ENCODE measurements at regions not wholly inside any gene's neighbourhood (a gene's known extent, or its start where the extent isn't known, plus 50 kb on each side); places are given as distances from the start of the nearest gene placed in this dataset.

- TF ChIP-seq CTCF (conservative IDR thresholded peaks at IDR 0.05; ENCODE audit: low read length), result no peak
- Histone ChIP-seq H3K9me2 (ENCODE audit: insufficient read depth, low read length) (no peaks in the 10 kb centered on the region), H2AFZ (ENCODE audit: low read length) (no peak overlapping the region), H3K36me3 (ENCODE audit: insufficient read depth, low read length) (no peaks in the 10 kb centered on the region), H3K27ac (ENCODE audit: low read depth, low read length, poor library complexity, severe bottlenecking) (no peak overlapping the region), H3K79me2 (ENCODE audit: insufficient read depth, low read depth, low read length) (no peaks in the 10 kb centered on the region), H3K4me1 (ENCODE audit: insufficient read depth, low read length, poor library complexity, severe bottlenecking) (no peaks in the 10 kb centered on the region), H3K4me3 (ENCODE audit: low read depth, low read length, poor library complexity, severe bottlenecking) (no peak overlapping the region), H3K9me3 (ENCODE audit: low read length) (no peaks in the 10 kb centered on the region), H3K4me2 (ENCODE audit: low read length) (no peak overlapping the region), H4K20me1 (ENCODE audit: insufficient read depth, low read length) (no peaks in the 10 kb centered on the region)
- DNase-seq (ENCODE audit: low spot score), result no peak
- POLR2A ChIA-PET, result no interaction called here
- no TSS peak for BruUV-seq (replicated peaks)
- intact Hi-C loops (cut with micrococcal nuclease; ENCODE audit: unreplicated experiment), result no loop called here
- CTCF ChIA-PET (ENCODE audit: unreplicated experiment), result no interaction called here
Observed at GRCh38 chr20:63087236-63087871, 80.6 kb upstream of the BHLHE23 start.

- intact Hi-C loops (cut with micrococcal nuclease; ENCODE audit: unreplicated experiment), result no loop called here
- Histone ChIP-seq H3K9me2 (ENCODE audit: insufficient read depth, low read length) (no peaks in the 10 kb centered on the region), H4K20me1 (ENCODE audit: insufficient read depth, low read length) (no peaks in the 10 kb centered on the region), H3K4me3 (ENCODE audit: low read depth, low read length, poor library complexity, severe bottlenecking) (no peak overlapping the region), H2AFZ (ENCODE audit: low read length) (no peak overlapping the region), H3K79me2 (ENCODE audit: insufficient read depth, low read depth, low read length) (no peaks in the 10 kb centered on the region), H3K27ac (ENCODE audit: low read depth, low read length, poor library complexity, severe bottlenecking) (no peak overlapping the region), H3K36me3 (ENCODE audit: insufficient read depth, low read length) (no peaks in the 10 kb centered on the region), H3K9me3 (ENCODE audit: low read length) (no peaks in the 10 kb centered on the region), H3K4me1 (ENCODE audit: insufficient read depth, low read length, poor library complexity, severe bottlenecking) (no peaks in the 10 kb centered on the region), H3K4me2 (ENCODE audit: low read length) (no peak overlapping the region)
- no peak for DNase-seq (ENCODE audit: low spot score)
- POLR2A ChIA-PET, result no interaction called here
- BruUV-seq (replicated peaks), result no TSS peak
- CTCF ChIA-PET (ENCODE audit: unreplicated experiment), result no interaction called here
- no peak for TF ChIP-seq EZH2phosphoT487 (IDR thresholded peaks at IDR 0.05; ENCODE audit: borderline replicate concordance, low read depth, low read length)
- TF ChIP-seq CTCF (conservative IDR thresholded peaks at IDR 0.05; ENCODE audit: low read length), result no peak
Observed at GRCh38 chr20:63086421-63087235, 79.9 kb upstream of the BHLHE23 start.

GRCh38 chr20:63085151-63085861 is 78.5 kb upstream of the BHLHE23 start:
- Histone ChIP-seq H3K27ac (ENCODE audit: low read depth, low read length, poor library complexity, severe bottlenecking) (no peak overlapping the region), H4K20me1 (ENCODE audit: insufficient read depth, low read length) (no peaks in the 10 kb centered on the region), H3K9me2 (ENCODE audit: insufficient read depth, low read length) (no peaks in the 10 kb centered on the region), H2AFZ (ENCODE audit: low read length) (no peak overlapping the region), H3K4me1 (ENCODE audit: insufficient read depth, low read length, poor library complexity, severe bottlenecking) (no peaks in the 10 kb centered on the region), H3K9me3 (ENCODE audit: low read length) (no peaks in the 10 kb centered on the region), H3K4me3 (ENCODE audit: low read depth, low read length, poor library complexity, severe bottlenecking) (no peak overlapping the region), H3K36me3 (ENCODE audit: insufficient read depth, low read length) (no peaks in the 10 kb centered on the region), H3K4me2 (ENCODE audit: low read length) (no peak overlapping the region), H3K79me2 (ENCODE audit: insufficient read depth, low read depth, low read length) (no peaks in the 10 kb centered on the region)
- CTCF ChIA-PET (ENCODE audit: unreplicated experiment), result no interaction called here
- POLR2A ChIA-PET, result no interaction called here
- DNase-seq (ENCODE audit: low spot score), result no peak
- TF ChIP-seq EZH2phosphoT487 (IDR thresholded peaks at IDR 0.05; ENCODE audit: borderline replicate concordance, low read depth, low read length) (no peak), CTCF (conservative IDR thresholded peaks at IDR 0.05; ENCODE audit: low read length) (no peak)
- no TSS peak for BruUV-seq (replicated peaks)
- intact Hi-C loops (cut with micrococcal nuclease; ENCODE audit: unreplicated experiment), result no loop called here
